ENCODE measurements at regions not wholly inside any gene's neighbourhood (a gene's known extent, or its start where the extent isn't known, plus 50 kb on each side); places are given as distances from the start of the nearest gene placed in this dataset.
A peak's percentile ranks its signal among the peaks of the same experiment; 100 is the strongest.

DNA sequence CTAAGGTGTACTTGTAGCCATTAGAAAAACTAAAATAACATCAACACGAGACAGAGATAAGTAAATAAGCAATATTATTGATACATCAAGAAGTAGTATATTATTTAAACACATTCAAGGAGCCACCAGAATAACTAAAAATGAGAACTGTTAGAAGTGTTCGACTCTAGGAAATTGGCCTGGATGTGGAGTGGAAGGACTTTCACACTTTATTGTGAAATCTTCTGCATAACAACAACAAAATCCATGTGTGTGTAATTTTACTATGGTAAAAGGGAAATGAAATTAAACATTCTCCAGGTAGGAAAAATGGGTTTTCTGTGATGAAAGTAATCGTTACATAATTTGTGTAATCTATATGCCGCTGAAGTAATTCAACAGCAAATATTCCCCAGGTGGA lies 96.3 kb upstream of the RNF152 start:
- no peak for ATAC-seq (ENCODE audit: poor library complexity)
- DNase-seq, result no peak
- intact Hi-C loops (cut with DNase I), result no loop called here

DNA sequence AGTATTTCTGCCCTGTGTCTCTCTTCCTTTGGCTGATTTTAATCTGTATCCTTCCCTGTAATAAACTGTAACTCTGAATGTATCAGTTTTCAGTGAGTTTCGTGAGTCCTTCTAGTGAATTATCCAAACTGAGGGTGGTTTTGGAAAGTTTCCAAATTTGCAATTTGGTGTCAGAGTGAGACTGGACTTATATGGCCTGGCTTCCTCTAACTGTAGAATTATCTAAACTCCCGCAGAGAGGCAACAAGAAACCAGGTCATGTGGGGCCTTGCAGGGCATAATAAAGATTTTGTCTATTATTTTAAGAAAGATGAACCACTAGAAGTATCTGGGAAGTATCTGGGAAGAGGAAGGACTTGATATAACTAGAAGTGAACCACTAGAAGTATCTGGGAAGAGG lies 95.3 kb upstream of the RNF152 start:
- DNase-seq (no peak), ATAC-seq (ENCODE audit: poor library complexity) (no peak)
- intact Hi-C loops (cut with DNase I), result no loop called here

DNA sequence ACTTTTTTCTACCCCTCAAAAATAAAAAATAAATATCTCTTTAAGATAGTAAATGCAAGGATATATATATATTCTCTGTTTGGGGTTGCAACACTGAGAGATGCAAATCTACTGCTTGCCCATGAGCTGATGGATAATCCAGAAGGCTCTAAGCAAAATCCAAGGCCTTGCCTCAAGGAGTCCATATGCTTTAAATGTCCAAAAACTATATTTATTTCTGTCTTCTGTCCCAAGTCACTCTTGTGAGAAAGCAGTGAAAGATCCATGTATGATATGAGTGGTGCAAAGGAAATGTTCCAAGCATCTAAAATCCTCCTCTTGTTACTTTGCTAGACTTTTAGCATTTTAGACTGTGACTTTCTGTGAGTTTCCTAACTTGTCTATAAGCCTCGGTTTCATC lies 92.9 kb upstream of the RNF152 start:
- DNase-seq (no peak), ATAC-seq (ENCODE audit: poor library complexity) (no peak)
- intact Hi-C loops (cut with DNase I), result no loop called here

DNA sequence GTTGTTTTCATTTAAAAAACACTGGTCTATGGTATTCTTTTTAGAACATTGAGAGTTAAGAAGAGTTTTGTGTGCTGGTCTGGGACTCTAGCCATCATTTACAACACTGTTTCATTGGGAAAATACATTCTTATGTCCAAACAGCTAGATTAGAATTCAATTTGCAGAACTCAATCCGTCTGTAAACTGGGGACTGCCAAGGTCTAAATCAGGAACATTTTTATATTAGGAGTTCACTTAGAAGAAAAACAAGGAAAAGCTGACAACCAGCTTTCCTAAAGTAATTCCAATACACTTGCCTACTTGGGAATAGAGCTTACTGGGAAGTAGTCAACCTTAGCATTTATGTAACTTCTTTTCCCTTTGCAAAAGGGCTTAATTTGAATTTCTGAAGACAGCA lies 91.5 kb upstream of the RNF152 start:
- intact Hi-C loops (cut with DNase I), result no loop called here
- DNase-seq, result no peak
- ATAC-seq (ENCODE audit: poor library complexity), result no peak

DNA sequence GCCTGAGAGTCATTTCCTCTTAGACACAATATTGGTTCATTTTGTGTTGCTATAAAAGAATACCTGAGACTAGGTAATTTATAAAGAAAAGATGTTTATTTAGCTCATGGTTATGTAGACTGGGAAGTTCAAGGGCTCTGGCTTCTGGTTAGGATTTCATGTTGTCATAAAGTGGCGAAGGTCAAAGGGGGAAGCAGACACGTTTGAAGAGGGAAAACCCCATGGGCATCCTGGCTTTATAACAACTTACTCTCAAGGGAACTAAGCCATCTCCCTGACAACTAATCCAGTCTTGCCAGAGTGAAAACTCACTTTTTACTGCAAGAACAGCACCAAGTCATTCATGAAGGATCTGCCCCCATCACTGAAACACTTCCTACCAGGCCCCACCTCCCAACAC lies 89.7 kb upstream of the RNF152 start:
- intact Hi-C loops (cut with DNase I), result no loop called here
- no peak for DNase-seq
- ATAC-seq (ENCODE audit: poor library complexity), result no peak

DNA sequence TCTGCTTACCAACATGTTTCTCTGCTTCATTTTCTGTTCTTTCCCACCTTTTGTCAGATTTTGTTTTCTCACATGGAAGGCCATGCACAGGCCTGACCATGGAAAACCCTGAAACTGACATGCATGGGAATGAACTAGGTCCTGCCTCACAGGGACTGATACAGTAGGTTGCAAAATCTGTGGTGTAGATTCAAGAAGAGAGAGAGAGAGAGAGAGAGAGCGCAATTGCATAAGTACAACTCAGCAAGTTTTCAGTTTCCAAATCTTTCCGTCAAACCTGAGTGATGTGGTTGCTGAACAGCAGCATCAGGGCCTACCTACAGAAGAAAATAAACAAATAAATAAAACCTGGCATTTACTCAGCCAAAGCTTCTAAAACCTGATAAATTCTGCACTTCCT lies 87.5 kb upstream of the RNF152 start:
- peak; percentile 55 for ATAC-seq (ENCODE audit: poor library complexity)
- intact Hi-C loops (cut with DNase I), result no loop called here
- DNase-seq, result no peak

DNA sequence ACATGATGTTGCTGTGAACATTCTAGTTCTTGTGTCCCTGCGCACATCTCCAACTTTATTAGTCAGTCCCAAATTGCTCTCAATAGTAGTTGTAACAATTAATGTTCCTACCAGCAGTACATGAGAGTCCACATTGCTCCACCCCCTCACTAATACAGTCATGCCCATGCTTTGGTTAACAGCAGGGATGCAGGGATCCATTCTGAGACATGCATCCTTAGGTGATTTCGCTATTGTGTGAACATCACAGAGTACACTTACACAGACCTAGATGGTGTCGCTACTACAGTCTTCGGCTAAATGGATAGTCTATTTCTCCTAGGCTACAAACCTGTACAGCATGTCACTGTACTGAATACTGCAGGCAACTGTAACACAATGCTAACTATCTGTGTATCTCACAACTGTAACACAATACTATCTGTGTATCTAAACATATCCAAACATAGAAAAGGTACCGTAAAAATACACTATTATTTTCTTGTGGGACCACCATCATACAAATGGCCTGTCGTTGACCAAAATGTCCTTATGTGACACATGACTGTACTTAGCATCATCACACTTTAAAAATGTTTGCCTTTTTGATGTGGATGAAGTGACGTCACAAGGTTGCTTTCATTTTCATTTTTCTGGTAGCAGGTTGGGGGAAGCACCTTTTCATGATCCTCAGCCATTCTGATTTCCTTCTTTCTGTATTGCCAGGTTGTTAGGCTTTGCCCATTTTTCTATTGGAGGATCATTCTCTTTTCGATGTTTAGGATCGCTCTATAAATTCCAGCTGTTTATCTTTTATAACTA lies 82.9 kb upstream of the RNF152 start:
- intact Hi-C loops (cut with DNase I), result no loop called here
- ATAC-seq (ENCODE audit: poor library complexity) (no peak), DNase-seq (no peak)

DNA sequence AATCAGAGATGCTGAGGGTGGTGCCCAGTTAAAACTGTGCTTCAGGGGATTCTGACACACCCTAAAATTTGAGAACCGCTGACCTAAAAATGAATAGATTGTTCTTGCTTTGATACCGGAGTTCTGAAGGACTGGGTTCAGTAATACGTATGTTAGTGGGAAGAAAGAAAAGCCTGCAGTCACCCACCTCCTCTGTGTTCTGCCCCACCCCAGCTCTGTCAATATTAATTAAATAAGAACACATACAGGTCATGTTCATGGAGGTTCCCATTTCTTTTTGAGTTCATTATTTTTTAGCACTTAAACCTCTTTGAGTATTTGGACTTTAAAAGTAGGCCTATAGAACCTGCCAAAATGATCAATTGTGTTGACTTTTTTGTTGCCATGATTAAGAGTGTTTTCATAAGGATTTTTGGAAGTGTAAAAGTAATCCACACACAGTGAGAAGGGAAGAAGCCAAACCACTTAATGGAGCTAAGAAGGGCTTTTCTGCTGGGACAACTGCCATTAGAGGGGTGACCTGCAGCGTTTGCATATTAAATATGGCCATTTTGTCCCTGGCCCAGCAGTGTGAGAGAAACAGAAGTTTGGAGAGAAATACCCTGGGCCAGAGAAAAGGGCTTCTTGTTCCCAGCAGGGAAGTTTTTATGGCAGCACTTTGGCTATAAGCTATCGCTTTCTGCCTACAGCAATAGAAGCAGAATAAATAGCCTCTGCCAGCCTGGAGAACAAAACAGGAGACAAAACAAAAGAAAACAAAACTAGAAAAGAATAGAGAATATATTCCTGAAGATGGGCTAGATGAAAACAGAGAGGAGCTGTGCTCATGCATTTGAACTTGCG lies 80.7 kb upstream of the RNF152 start:
- DNase-seq, result no peak
- intact Hi-C loops (cut with DNase I), result no loop called here

DNA sequence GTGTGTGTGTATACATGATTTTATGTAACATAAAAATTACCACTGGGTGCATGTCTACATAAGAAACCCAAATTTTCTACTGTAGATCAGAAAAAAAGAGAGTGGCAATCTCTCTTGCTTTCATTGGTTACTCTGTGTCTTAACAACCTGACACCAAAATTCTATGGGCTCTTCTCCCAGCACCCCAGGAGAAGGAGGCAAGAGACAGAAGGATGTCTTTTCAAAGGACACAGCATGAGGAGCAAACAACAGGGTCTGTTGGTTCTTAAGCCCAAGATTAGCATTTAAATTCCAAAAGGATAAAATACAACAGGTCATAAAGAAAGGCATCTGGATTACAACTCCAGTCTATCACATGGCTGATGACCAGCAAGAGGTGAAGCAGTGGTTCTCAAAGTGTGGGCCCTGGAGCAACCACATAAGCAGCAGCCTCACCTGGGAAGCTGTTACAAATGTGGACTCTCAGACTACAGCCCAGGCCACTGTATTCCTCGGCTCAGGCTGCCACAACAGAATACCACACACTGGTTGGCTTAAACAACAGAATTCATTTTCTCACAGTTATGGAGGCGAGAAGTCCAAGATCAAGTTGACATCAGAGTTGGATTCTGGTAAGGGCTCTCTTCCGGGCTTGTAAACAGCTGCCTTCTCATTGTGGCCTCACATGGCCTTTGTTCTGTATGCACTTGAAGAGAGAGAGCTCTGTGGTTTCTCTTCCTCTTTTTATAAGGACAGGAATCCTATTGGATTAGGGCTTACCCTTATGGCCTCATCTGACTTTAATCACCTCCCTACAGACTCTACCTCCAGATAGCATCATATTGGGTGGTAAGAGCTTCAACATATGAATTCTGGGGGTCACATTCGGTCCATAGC lies 79.8 kb upstream of the RNF152 start:
- intact Hi-C loops (cut with DNase I), result no loop called here
- no peak for DNase-seq
- ATAC-seq (ENCODE audit: poor library complexity), result peak; percentile 38

More for the DNA sequence above, 80.7 kb upstream of the RNF152 start:
- ATAC-seq (ENCODE audit: poor library complexity), result no peak

DNA sequence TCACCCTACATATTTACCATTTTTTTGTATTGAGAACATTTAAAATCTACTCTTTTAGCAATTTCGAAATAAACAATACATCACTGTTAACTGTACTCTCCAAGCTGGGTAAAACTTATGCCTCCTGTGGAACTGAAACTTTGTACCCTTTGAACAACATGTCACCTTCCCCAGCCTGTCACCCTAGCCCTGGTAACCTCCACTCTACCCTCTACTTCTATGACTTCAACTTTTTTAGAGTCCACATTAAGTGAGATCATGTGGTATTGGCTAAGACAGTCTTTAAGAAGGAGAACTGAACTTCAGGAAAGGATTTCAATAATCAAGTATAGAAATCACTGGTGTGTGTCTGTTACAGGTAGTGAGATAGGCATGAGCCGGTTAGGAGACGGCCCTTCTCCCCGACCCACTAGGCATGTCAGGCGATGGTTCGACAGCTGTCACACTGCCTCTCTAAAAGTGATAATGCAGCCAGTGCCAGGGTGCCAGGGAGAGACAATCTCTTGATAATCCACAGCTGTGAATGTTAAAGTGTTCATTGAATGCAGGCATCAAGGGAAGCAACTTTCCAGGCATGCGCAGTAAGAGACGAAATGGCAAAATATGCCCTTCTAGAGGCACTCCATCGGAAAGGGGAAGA lies 74.6 kb upstream of the RNF152 start:
- DNase-seq (no peak), ATAC-seq (ENCODE audit: poor library complexity) (no peak)
- intact Hi-C loops (cut with DNase I), result no loop called here

DNA sequence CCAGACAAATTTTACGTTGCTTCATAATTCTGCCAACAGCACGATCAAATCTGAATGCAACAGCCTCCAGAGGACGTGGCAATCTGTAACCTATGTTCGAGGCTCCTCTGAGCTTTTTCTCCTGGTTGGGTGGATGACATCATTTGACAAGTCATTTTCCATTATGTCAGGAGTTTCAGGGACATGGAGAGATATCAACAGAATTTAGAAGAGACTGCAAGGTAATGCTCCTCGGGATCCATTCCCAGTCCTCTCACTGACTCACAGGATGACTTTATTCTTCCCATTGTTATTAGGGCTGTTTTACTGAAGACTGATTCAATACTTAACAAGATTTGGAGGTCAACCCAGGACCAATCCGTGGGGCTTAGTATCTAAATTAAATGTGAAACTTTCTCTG lies 72.5 kb upstream of the RNF152 start:
- intact Hi-C loops (cut with DNase I), result no loop called here
- ATAC-seq (ENCODE audit: poor library complexity), result no peak
- no peak for DNase-seq

DNA sequence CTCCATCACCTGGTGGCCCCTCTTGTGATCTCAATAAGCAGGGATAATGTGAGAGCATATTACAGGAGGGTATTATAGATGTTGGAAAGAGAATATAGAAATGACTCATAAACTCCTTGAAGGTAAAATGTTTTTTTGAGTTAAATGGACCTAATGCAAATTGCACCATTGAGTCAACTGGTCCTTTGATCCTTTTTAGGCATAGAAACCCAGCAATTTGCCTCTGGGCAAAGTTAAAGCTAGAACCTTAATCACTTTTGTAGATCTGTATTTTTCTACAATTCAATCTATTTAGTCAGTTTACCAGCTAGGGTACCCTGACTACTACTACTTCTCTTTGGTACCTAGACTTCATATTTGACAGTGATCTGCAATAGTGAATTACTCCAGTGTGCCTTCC lies 71.8 kb upstream of the RNF152 start:
- DNase-seq (no peak), ATAC-seq (ENCODE audit: poor library complexity) (no peak)
- intact Hi-C loops (cut with DNase I), result no loop called here

DNA sequence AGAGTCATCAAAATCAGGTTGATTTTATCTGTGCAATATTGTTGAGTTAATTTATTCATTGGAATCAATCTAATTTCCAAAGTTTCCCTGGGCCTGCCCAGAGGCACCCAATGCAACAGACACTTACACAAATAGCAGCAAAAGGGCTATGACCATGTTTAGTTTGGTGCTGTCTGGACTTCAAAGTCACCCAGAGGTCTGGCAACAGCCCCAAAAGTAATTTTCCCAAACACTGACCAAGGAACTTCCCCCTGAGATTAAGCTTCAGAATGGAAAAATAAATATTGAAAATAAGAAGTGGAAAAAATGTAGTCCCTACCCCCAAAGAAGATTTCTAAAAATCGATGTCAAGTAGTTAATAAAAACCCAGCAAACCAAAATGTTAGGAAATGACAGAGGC lies 70.9 kb upstream of the RNF152 start:
- DNase-seq (no peak), ATAC-seq (ENCODE audit: poor library complexity) (peak; percentile 60)
- intact Hi-C loops (cut with DNase I), result no loop called here

DNA sequence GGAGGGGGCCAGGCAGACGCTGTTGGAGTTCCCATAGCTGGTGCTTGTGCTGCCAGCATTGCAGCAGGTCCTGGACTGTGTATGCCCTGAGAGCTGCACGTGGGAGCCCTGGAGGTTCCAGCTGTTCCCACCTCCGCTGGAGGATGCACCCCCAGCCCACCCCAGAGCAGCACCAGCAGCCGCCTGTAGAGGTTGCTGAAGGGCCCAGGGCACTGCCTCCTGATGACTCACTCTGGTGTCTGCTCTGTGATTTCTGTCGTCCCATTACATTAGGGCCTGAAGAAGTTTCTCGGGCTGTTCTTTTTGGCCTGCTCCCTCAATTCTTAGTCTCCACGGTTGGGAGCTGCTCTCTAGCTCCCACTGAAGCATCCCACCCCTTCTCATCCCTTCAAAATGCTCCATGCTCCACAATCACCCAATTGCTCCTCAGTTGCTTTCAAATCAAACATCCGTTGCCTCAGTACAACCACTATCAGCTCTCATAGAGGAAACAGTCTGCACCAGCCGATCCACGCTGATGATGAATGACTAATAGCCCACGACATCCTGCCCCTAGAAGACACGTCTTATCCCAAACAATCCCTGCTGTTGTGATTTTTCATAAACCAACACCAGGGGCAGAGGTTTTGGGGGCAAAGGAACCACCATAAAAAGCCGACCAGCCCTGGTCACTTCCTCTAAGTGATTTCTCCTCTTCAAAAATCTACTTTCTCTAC lies 65.2 kb upstream of the RNF152 start:
- no peak for DNase-seq
- intact Hi-C loops (cut with DNase I), result no loop called here
- ATAC-seq (ENCODE audit: poor library complexity), result no peak

DNA sequence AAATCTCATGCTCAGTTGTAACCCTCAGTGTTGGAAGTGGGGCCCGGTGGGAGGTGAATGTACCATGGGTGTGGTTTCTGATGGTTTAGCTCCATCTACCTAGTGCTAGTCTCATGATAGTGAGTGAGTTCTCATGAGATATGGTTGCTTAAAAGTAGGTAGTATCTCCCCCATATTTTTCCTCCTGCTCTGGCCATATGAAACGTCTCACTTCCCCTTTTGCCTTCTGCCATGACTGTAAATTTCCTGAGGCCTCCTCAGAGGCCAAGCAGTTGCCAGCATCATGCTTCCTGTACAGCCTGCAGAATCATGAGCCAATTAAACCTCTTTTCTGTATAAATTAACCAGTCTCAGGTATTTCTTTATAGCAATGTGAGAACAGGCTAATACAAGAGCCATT lies 62.8 kb upstream of the RNF152 start:
- no peak for ATAC-seq (ENCODE audit: poor library complexity)
- DNase-seq, result no peak
- intact Hi-C loops (cut with DNase I), result no loop called here

DNA sequence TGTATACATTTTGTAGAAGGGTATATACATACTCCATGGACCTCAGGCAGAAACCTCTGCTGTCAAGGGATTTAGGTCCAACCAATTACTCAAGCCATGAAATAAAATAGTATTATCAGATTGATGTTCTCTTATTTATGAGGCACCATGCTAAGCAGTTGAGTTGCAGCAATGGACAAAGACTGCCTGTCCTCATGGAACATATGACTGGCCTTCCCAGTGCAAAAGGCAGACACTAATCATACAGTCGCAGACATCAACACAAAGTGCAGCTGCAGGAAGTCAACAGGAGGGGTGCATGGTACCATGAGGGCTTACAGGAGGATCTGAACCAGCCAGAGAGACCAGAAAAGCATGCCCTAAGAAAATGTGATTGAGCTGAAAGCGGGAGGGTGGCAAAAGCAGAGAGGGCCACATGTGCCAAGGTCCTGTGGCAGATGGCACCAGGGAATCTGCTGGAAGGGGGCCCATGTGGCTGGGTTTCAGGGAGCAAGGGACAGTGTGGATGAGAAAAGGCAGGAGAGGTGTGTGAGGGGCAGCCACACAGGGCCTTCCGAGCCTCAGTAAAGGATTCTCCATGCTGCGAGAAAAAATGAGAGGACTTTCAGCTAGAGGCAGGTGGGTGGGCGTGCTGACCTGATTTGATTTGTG lies 61.4 kb upstream of the RNF152 start:
- ATAC-seq (ENCODE audit: poor library complexity) (no peak), DNase-seq (no peak)

DNA sequence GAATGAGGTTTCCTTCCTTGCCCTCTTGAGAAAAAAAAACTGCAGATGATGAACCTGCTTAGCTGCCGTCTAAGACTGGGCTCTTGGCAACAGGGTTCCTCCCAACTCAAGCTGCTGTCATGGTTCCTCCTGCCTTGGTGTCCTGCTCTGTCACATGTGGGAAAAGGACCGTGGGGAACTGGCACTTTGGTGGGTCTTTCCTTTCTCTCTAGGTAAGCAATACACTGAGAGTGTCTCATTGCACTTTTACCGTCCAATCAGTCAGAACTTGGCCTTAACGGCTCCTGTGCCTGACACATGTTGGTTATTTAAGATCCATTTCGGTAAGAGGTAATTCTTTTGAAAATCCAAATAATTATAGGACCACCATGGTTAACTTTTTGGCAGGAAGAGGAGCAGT lies 60.8 kb upstream of the RNF152 start:
- no peak for DNase-seq
- ATAC-seq (ENCODE audit: poor library complexity), result no peak
- intact Hi-C loops (cut with DNase I), result no loop called here

More for the DNA sequence above, 61.4 kb upstream of the RNF152 start:
- intact Hi-C loops (cut with DNase I), result no loop called here

DNA sequence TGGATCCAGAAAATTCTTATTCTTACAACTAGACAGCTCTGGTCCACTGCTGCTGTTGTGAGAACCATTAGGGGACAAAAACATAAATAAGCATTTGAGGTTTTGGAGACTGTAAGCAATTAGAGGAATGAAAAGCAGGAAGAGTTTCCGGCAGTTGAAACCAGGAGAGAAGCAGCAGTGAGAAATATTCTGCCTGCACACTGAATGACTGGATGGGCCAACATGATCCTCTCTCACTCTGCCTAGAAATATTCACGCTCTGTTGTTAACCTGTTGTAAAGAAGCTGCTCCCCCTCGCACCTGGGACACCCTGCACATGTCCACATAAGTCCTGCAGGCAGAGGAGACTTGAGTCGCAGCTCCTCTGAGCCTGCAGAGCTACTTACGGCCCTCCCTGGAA lies 60.4 kb upstream of the RNF152 start:
- intact Hi-C loops (cut with DNase I), result no loop called here
- no peak for ATAC-seq (ENCODE audit: poor library complexity)
- no peak for DNase-seq
